ENCODE measurements at regions not wholly inside any gene's neighbourhood (a gene's known extent, or its start where the extent isn't known, plus 50 kb on each side); places are given as distances from the start of the nearest gene placed in this dataset.

- ChIA-PET POLR2A (no interaction called here), CTCF (no interaction called here)
- no peak for TF ChIP-seq CTCF (IDR thresholded peaks at IDR 0.05; ENCODE audit: insufficient read depth, low read depth, low read length)
- no peaks in the 10 kb centered on the region for H3K27me3 ChIP-seq (ENCODE audit: control insufficient read depth, insufficient read depth, low read length)
- no peaks in the 10 kb centered on the region for H3K36me3 ChIP-seq (ENCODE audit: control insufficient read depth, insufficient read depth, low read length)
- no peak for DNase-seq (ENCODE audit: low read depth)
- no peak overlapping the region for H3K4me3 ChIP-seq (ENCODE audit: low read depth, low read length)
Measured at GRCh38 chr4:103364083-103364482, 165.9 kb upstream of the CENPE start.

- ChIA-PET POLR2A (no interaction called here), CTCF (no interaction called here)
- no peak for TF ChIP-seq CTCF (IDR thresholded peaks at IDR 0.05; ENCODE audit: insufficient read depth, low read depth, low read length)
- Histone ChIP-seq H3K4me3 (ENCODE audit: low read depth, low read length) (no peak overlapping the region), H3K36me3 (ENCODE audit: control insufficient read depth, insufficient read depth, low read length) (no peaks in the 10 kb centered on the region), H3K27me3 (ENCODE audit: control insufficient read depth, insufficient read depth, low read length) (no peaks in the 10 kb centered on the region)
- DNase-seq (ENCODE audit: low read depth) = no peak
Measured at GRCh38 chr4:103361926-103362325, 163.8 kb upstream of the CENPE start.

- no peak for TF ChIP-seq CTCF (IDR thresholded peaks at IDR 0.05; ENCODE audit: insufficient read depth, low read depth, low read length)
- no peak for DNase-seq (ENCODE audit: low read depth)
- ChIA-PET POLR2A (no interaction called here), CTCF (no interaction called here)
- Histone ChIP-seq H3K27me3 (ENCODE audit: control insufficient read depth, insufficient read depth, low read length) (no peaks in the 10 kb centered on the region), H3K4me3 (ENCODE audit: low read depth, low read length) (no peak overlapping the region), H3K36me3 (ENCODE audit: control insufficient read depth, insufficient read depth, low read length) (no peaks in the 10 kb centered on the region)
Measured at GRCh38 chr4:103359900-103360299, 161.8 kb upstream of the CENPE start.

GRCh38 chr4:103354006-103354405 is 155.9 kb upstream of the CENPE start:
- no peak for TF ChIP-seq CTCF (IDR thresholded peaks at IDR 0.05; ENCODE audit: insufficient read depth, low read depth, low read length)
- CTCF ChIA-PET = no interaction called here
- POLR2A ChIA-PET = no interaction called here
- no peak overlapping the region for H3K4me3 ChIP-seq (ENCODE audit: low read depth, low read length)
- no peak for DNase-seq (ENCODE audit: low read depth)
- H3K27me3 ChIP-seq (ENCODE audit: control insufficient read depth, insufficient read depth, low read length) = no peaks in the 10 kb centered on the region
- H3K36me3 ChIP-seq (ENCODE audit: control insufficient read depth, insufficient read depth, low read length) = no peaks in the 10 kb centered on the region

- ChIA-PET POLR2A (no interaction called here), CTCF (no interaction called here)
- Histone ChIP-seq H3K4me3 (ENCODE audit: low read depth, low read length) (no peak overlapping the region), H3K36me3 (ENCODE audit: control insufficient read depth, insufficient read depth, low read length) (no peaks in the 10 kb centered on the region), H3K27me3 (ENCODE audit: control insufficient read depth, insufficient read depth, low read length) (no peaks in the 10 kb centered on the region)
- no peak for DNase-seq (ENCODE audit: low read depth)
- TF ChIP-seq CTCF (IDR thresholded peaks at IDR 0.05; ENCODE audit: insufficient read depth, low read depth, low read length) = no peak
Measured at GRCh38 chr4:103329642-103330041, 131.5 kb upstream of the CENPE start.

All from BJ (cell line).